Transverse colon (tissue), 4 donors: ENCODE measurements at regions not wholly inside any gene's neighbourhood (a gene's known extent, or its start where the extent isn't known, plus 50 kb on each side); places are given as distances from the start of the nearest gene placed in this dataset.
A peak's percentile ranks its signal among the peaks of the same experiment; 100 is the strongest.

Source experiments
- DNase-seq: peaks from one replicate; pipeline ENCODE4 v3.0.0-alpha.2; 2019
- H3K27ac ChIP-seq, 4 donors: fragments of 200-600 bp; sonication (generic); 2 replicates each; pipeline ENCODE4 v1.5.1; 2016 to 2018; ENCODE audit warnings: inconsistent platforms in 4 of 4
- H3K27me3 ChIP-seq: fragments of 200-600 bp; sonication (generic); 2 replicates; pipeline ENCODE4 v1.5.1; 2017; ENCODE audit warnings: inconsistent platforms
- H3K36me3 ChIP-seq, 4 donors: fragments of 200-600 bp; sonication (generic); 2 replicates each; pipeline ENCODE4 v1.5.1; 2017 to 2019; ENCODE audit warnings: inconsistent platforms in 4 of 4
- H3K4me1 ChIP-seq, 4 donors: fragments of 200-600 bp; sonication (generic); 2 replicates each; pipeline ENCODE4 v1.5.1; 2017 to 2020; ENCODE audit warnings: inconsistent platforms in 4 of 4
- H3K4me3 ChIP-seq, 4 donors: fragments of 200-600 bp; sonication (generic); 1 replicate in 1 of 4; 2 replicates in 3 of 4; pipeline versions ENCODE4 v1.5.1 to v1.6.1; 2017 to 2019; ENCODE audit warnings: inconsistent platforms in 4 of 4
- H3K9me3 ChIP-seq, 2 donors: fragments of 200-600 bp; sonication (generic); 2 replicates each; pipeline ENCODE4 v1.5.1; 2017 to 2019; ENCODE audit warnings: inconsistent platforms in 2 of 2
- CTCF ChIP-seq, 5 experiments: fragments of 200-600 bp in 3 of 5; fragments of 450-650 bp in 2 of 5; sonication (generic) in 3 of 5; IDR thresholded peaks; 1 replicate in 2 of 5; 2 replicates in 3 of 5; pipeline ENCODE4 v1.5.1; 2016 to 2017; ENCODE audit warnings: antibody characterized with exemption in 5 of 5, inconsistent platforms in 3 of 5, mild to moderate bottlenecking in 2 of 5, moderate library complexity in 1 of 5
- EP300 ChIP-seq: sonication (generic); formaldehyde crosslinking; IDR thresholded peaks from one replicate; pipeline ENCODE4 v1.6.1; 2017; ENCODE audit warnings: antibody characterized with exemption, low read depth
- POLR2A ChIP-seq: fragments of 450-650 bp; IDR thresholded peaks from one replicate; pipeline ENCODE4 v1.6.1; 2016; ENCODE audit warnings: antibody characterized with exemption, mild to moderate bottlenecking, moderate library complexity
- POLR2AphosphoS5 ChIP-seq, 3 donors: sonication (generic); formaldehyde crosslinking; IDR thresholded peaks; one replicate each; pipeline ENCODE4 v1.6.1; 2016; ENCODE audit warnings: antibody characterized with exemption in 3 of 3
- WGBS, 2 donors: methylation state at CpG; one replicate each; pipeline ENCODE4 v1.1.5; 2018; ENCODE audit warnings: low coverage in 1 of 2; 5-methylcytosine and 5-hydroxymethylcytosine counted together
- in situ Hi-C, 4 donors: fragments of 200-750 bp; cut with MboI; loops; one replicate each; pipeline versions ENCODE4 v1.15.0 to v1.15.1; 2017; ENCODE audit warnings: low sequenced_read_pairs in 3 of 4, low pct_ligation_motif_present in 1 of 4, low pct_unique_long_range_greater_than_20kb in 1 of 4
- intact Hi-C: fragments of 100-400 bp; cut with DNase I; formaldehyde crosslinking; loops from one replicate; pipeline ENCODE4 v1.15.1; 2023; ENCODE audit warnings: low total_unique reads

- no peak for DNase-seq
- H3K27ac ChIP-seq = no peak overlapping the region
- no peaks in the 10 kb centered on the region for H3K36me3 ChIP-seq
- in situ Hi-C loops (no loop called here), intact Hi-C loops (no loop called here)
- no peak overlapping the region for H3K4me3 ChIP-seq
- no peaks in the 10 kb centered on the region for H3K9me3 ChIP-seq
- no peak for TF ChIP-seq CTCF (IDR thresholded peaks at IDR 0.05)
- no peak for TF ChIP-seq POLR2A
- TF ChIP-seq POLR2AphosphoS5 (IDR thresholded peaks at IDR 0.05) = no peak
- no peak for TF ChIP-seq EP300
- 83% methylated on average over 9 of the region's 9 CpGs; no CpG with 5 or more reads in 1 of the 2 donors for WGBS, 2 donors
- H3K27me3 ChIP-seq = no peaks in the 10 kb centered on the region
- H3K4me1 ChIP-seq = no peaks in the 10 kb centered on the region
These were observed 356.1 kb downstream of the OTOL1 start for GRCh38 chr3:161852744-161853143.

DNA sequence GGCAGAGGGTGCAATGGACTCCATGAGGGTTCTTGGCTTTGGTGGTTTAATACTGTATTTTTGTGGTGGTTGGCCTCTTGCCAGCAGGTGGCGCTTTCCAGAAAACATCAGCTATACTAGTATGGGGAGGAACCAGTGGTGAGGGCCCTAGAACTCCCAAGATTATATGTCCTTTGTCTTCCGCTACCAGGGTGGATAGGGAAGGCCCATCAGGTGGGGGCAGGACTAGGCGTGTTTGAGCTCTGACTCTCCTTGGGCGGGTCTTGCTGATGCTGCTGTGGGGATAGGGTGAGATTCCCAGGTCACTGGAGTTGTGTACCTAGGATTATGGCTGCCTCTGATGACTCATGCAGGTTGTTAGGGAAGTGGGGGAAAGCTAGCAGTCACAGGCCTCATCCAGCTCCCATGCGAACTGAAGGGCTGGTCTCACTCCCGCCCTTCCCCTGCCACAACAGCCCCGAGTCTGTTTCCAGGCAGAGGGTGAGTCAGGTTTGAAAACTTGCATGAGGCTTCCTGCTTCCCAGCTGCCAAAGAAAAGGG, 357.7 kb downstream of the OTOL1 start:
- intact Hi-C loops = no loop called here
- Histone ChIP-seq H3K9me3 (no peaks in the 10 kb centered on the region), H3K4me3 (no peak overlapping the region), H3K27me3 (no peaks in the 10 kb centered on the region), H3K4me1 (no peaks in the 10 kb centered on the region), H3K27ac (no peak overlapping the region), H3K36me3 (no peaks in the 10 kb centered on the region)
- no peak for TF ChIP-seq EP300
- TF ChIP-seq CTCF (IDR thresholded peaks at IDR 0.05) = peak in 1 of 5 experiments; percentile 22
- no peak for TF ChIP-seq POLR2AphosphoS5 (IDR thresholded peaks at IDR 0.05)
- no peak for TF ChIP-seq POLR2A
- DNase-seq = peak; percentile 45
- in situ Hi-C loops = no loop called here
- WGBS, 2 donors = 69 to 77% methylated on average over 3 to 7 of the region's 7 CpGs

GRCh38 chr3:161859057-161859456, 362.4 kb downstream of the OTOL1 start:
- no peaks in the 10 kb centered on the region for H3K27me3 ChIP-seq
- peaks cover 0 to 5% (median 0%) of the 10 kb centered on the region in 4 donors for H3K4me1 ChIP-seq
- no peak for DNase-seq
- no peak overlapping the region for H3K27ac ChIP-seq
- H3K36me3 ChIP-seq = no peaks in the 10 kb centered on the region
- intact Hi-C loops = no loop called here
- 69 to 82% methylated on average over 4 of the region's 4 CpGs for WGBS, 2 donors
- no peak for TF ChIP-seq POLR2AphosphoS5 (IDR thresholded peaks at IDR 0.05)
- TF ChIP-seq CTCF (IDR thresholded peaks at IDR 0.05) = no peak
- no peak for TF ChIP-seq EP300
- TF ChIP-seq POLR2A = no peak
- in situ Hi-C loops = no loop called here
- no peaks in the 10 kb centered on the region for H3K9me3 ChIP-seq
- H3K4me3 ChIP-seq = no peak overlapping the region

DNA sequence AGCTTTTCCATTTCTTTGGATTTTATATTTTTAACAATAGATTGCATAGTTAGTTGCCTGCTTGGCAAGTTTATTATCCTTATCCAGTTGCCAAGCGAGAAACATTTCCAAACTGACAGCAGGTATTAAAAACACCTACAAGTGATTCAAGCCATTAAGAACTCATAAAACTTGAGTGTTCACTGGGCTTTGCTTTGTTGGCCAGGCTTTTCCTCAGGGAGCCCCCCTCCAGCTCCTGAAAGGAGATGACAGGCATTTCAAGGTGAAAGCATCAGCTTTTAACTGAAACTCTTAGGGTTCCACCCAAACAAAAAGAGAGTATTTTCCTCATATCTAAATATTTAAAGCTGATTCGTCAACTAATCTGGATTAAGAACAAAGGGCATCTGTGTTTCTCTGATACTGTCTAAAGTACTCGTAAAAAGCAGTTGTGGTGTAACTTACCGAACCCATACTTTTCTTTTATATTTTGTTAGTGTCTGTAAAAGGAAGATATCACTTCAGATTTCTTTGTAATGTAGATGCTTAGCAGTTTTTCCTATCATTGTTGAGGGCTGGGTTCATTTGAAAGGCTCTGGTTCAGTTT, 363.4 kb downstream of the OTOL1 start:
- no peaks in the 10 kb centered on the region for H3K9me3 ChIP-seq
- in situ Hi-C loops = no loop called here

More for the DNA sequence above, 363.4 kb downstream of the OTOL1 start:
- Histone ChIP-seq H3K36me3 (no peaks in the 10 kb centered on the region), H3K4me3 (no peak overlapping the region), H3K27ac (no peak overlapping the region), H3K27me3 (no peaks in the 10 kb centered on the region), H3K4me1 (peaks cover 0 to 5% (median 0%) of the 10 kb centered on the region in 4 donors)
- DNase-seq = no peak
- intact Hi-C loops = no loop called here
- TF ChIP-seq EP300 (no peak), POLR2A (no peak), POLR2AphosphoS5 (IDR thresholded peaks at IDR 0.05) (no peak), CTCF (IDR thresholded peaks at IDR 0.05) (no peak)
- 35 to 43% methylated on average over 4 of the region's 4 CpGs for WGBS, 2 donors
